H1 (cell line): ENCODE measurements at regions not wholly inside any gene's neighbourhood (a gene's known extent, or its start where the extent isn't known, plus 50 kb on each side); places are given as distances from the start of the nearest gene placed in this dataset.
"Not testable (repeated sequence)": the region's sequence is repeated elsewhere in the genome, so short reads cannot be mapped to it uniquely, and the experiment has no call there.

ENCODE experiments used
- CTCF ChIA-PET: fragments of 300-600 bp; sonication (Branson Sonifier 250); formaldehyde crosslinking; loops from one replicate; lab custom pipeline; 2021; ENCODE audit not compliant: partially characterized antibody; lab: Charles Lee
- POLR2A ChIA-PET: fragments of 300-600 bp; sonication (Branson Sonifier 250); formaldehyde crosslinking; loops from one replicate; lab custom pipeline; 2021; ENCODE audit warnings: inconsistent platforms; ENCODE audit not compliant: partially characterized antibody; lab: Charles Lee
- DNase-seq, 2 experiments: peaks; one replicate each; pipeline versions ENCODE4 v3.0.0 to v3.0.0-alpha.2; 2010 to 2022; ENCODE audit warnings: low spot score in 2 of 2, low read depth in 1 of 2, mixed read lengths in 1 of 2
- FAIRE-seq: peaks from 2 replicates; lab custom pipeline; 2011; peaks lifted over from hg19 to GRCh38; lab: Jason Lieb, UNC
- H2AFZ ChIP-seq: 2 replicates; pipeline ENCODE4 v1.8.1; 2012; ENCODE audit warnings: low read length, inconsistent platforms
- H2AK5ac ChIP-seq: 2 replicates; pipeline ENCODE4 v1.6.1; 2013; ENCODE audit warnings: low read depth, low read length
- H2BK120ac ChIP-seq: replicated peaks from 2 replicates; pipeline ENCODE3; 2013; ENCODE audit warnings: low read depth, low read length, inconsistent platforms
- H2BK12ac ChIP-seq: 2 replicates; pipeline ENCODE4 v1.6.1; 2013; ENCODE audit warnings: low read depth, low read length
- H2BK15ac ChIP-seq: 2 replicates; pipeline ENCODE4 v1.6.1; 2013; ENCODE audit warnings: low read length
- H2BK20ac ChIP-seq: 2 replicates; pipeline ENCODE4 v1.6.1; 2013; ENCODE audit warnings: low read length
- H2BK5ac ChIP-seq: 2 replicates; pipeline ENCODE4 v1.6.1; 2013; ENCODE audit warnings: low read depth, low read length
- H3K14ac ChIP-seq: 2 replicates; pipeline ENCODE4 v1.6.1; 2013; ENCODE audit warnings: inconsistent platforms; ENCODE audit not compliant: insufficient read length
- H3K18ac ChIP-seq: 2 replicates; pipeline ENCODE4 v1.6.1; 2013; ENCODE audit warnings: low read length; ENCODE audit errors: extremely low read depth
- H3K23ac ChIP-seq: 2 replicates; pipeline ENCODE4 v1.6.1; 2013; ENCODE audit warnings: inconsistent platforms; ENCODE audit not compliant: insufficient read length
- H3K23me2 ChIP-seq: 2 replicates; pipeline ENCODE4 v1.6.1; 2013; ENCODE audit warnings: low read depth, low read length
- H3K27ac ChIP-seq: 2 replicates; pipeline ENCODE4 v1.6.1; 2011; ENCODE audit warnings: low read depth, low read length, inconsistent platforms
- H3K27me3 ChIP-seq, 4 experiments: replicated peaks in 1 of 4; 1 replicate in 1 of 4; 2 replicates in 3 of 4; pipeline versions ENCODE4 v1.6.1 to v1.8.1; 2011 to 2013; ENCODE audit warnings: low read length in 3 of 4, mild to moderate bottlenecking in 3 of 4, inconsistent platforms in 2 of 4, mixed read lengths in 2 of 4, moderate library complexity in 1 of 4; ENCODE audit not compliant: control insufficient read depth in 3 of 4, insufficient read depth in 3 of 4; ENCODE audit errors: extremely low read depth in 1 of 4
- H3K36me3 ChIP-seq, 4 experiments: 2 replicates each; pipeline versions ENCODE4 v1.6.1 to v1.8.1; 2011 to 2013; ENCODE audit warnings: mild to moderate bottlenecking in 4 of 4, low read length in 3 of 4, moderate library complexity in 2 of 4, control low read depth in 1 of 4, inconsistent platforms in 1 of 4; ENCODE audit not compliant: insufficient read depth in 4 of 4, control insufficient read depth in 2 of 4
- H3K4ac ChIP-seq: replicated peaks from 2 replicates; pipeline ENCODE3; 2013; ENCODE audit warnings: low read length, low read depth, mixed read lengths, inconsistent platforms; ENCODE audit not compliant: insufficient read length
- H3K4me1 ChIP-seq, 4 experiments: replicated peaks in 1 of 4; 1 replicate in 1 of 4; 2 replicates in 3 of 4; pipeline versions ENCODE4 v1.6.1 to v1.8.1; 2011 to 2013; ENCODE audit warnings: low read length in 3 of 4, inconsistent platforms in 2 of 4, mixed read lengths in 1 of 4; ENCODE audit not compliant: insufficient read depth in 4 of 4, control insufficient read depth in 3 of 4
- H3K4me2 ChIP-seq, 2 experiments: 2 replicates each; pipeline versions ENCODE4 v1.6.1 to v1.8.1; 2011 to 2013; ENCODE audit warnings: low read depth in 2 of 2, low read length in 2 of 2, control low read depth in 1 of 2, inconsistent platforms in 1 of 2, mild to moderate bottlenecking in 1 of 2; ENCODE audit not compliant: insufficient read depth in 1 of 2
- H3K4me3 ChIP-seq, 4 experiments: fragments of 200-600, 300-600 bp in 1 of 4; sonication (generic), shearing (Covaris generic), sonication (Bioruptor Twin) in 1 of 4; 2 replicates each; pipeline versions ENCODE4 v1.5.1 to v1.8.1; 2011 to 2016; ENCODE audit warnings: low read length in 4 of 4, low read depth in 3 of 4, control low read depth in 2 of 4, inconsistent platforms in 2 of 4, mild to moderate bottlenecking in 2 of 4, mixed read lengths in 1 of 4, moderate library complexity in 1 of 4; ENCODE audit not compliant: insufficient read depth in 2 of 4; ENCODE audit errors: extremely low read depth in 1 of 4
- H3K56ac ChIP-seq: replicated peaks from 2 replicates; pipeline ENCODE3; 2013; ENCODE audit warnings: low read depth, mild to moderate bottlenecking, mixed read lengths, low read length, inconsistent platforms; ENCODE audit not compliant: insufficient read length
- H3K79me1 ChIP-seq: 2 replicates; pipeline ENCODE4 v1.6.1; 2013; ENCODE audit warnings: low read depth, low read length, control low read depth
- H3K79me2 ChIP-seq, 2 experiments: 2 replicates each; pipeline versions ENCODE4 v1.6.1 to v1.8.1; 2012 to 2013; ENCODE audit warnings: low read length in 2 of 2, mild to moderate bottlenecking in 2 of 2, inconsistent platforms in 1 of 2; ENCODE audit not compliant: insufficient read depth in 2 of 2, control insufficient read depth in 1 of 2
- H3K9ac ChIP-seq, 4 experiments: replicated peaks in 1 of 4; 1 replicate in 1 of 4; 2 replicates in 3 of 4; pipeline versions ENCODE4 v1.6.1 to v1.8.1; 2011 to 2013; ENCODE audit warnings: low read depth in 3 of 4, low read length in 3 of 4, control low read depth in 2 of 4, mild to moderate bottlenecking in 2 of 4, moderate library complexity in 2 of 4, inconsistent platforms in 1 of 4; ENCODE audit errors: extremely low read depth in 1 of 4
- H3K9me3 ChIP-seq, 2 experiments: 2 replicates each; pipeline versions ENCODE4 v1.6.1 to v1.8.1; 2012 to 2013; ENCODE audit warnings: mild to moderate bottlenecking in 2 of 2, moderate library complexity in 2 of 2, control low read depth in 1 of 2, inconsistent platforms in 1 of 2, low read depth in 1 of 2, low read length in 1 of 2, mixed read lengths in 1 of 2; ENCODE audit not compliant: insufficient read depth in 2 of 2
- H4K20me1 ChIP-seq, 2 experiments: replicated peaks in 1 of 2; 2 replicates each; pipeline versions ENCODE3 to v1.8.1; 2011 to 2013; ENCODE audit warnings: inconsistent platforms in 2 of 2, low read length in 2 of 2, mild to moderate bottlenecking in 1 of 2; ENCODE audit not compliant: insufficient read depth in 2 of 2, control insufficient read depth in 1 of 2
- H4K5ac ChIP-seq: 2 replicates; pipeline ENCODE4 v1.6.1; 2013; ENCODE audit warnings: low read length, low read depth, mixed read lengths, inconsistent platforms; ENCODE audit not compliant: insufficient read length
- H4K8ac ChIP-seq: 2 replicates; pipeline ENCODE4 v1.8.0; 2013; ENCODE audit warnings: mild to moderate bottlenecking, moderate library complexity, low read length, inconsistent platforms; ENCODE audit not compliant: insufficient read depth; ENCODE audit errors: extremely low read depth
- H4K91ac ChIP-seq: replicated peaks from 2 replicates; pipeline ENCODE3; 2013; ENCODE audit warnings: low read length, mixed read lengths, inconsistent platforms; ENCODE audit not compliant: insufficient read length
- WGBS, 2 experiments: shearing (Covaris generic) in 1 of 2; methylation state at CpG; one replicate each; pipeline versions ENCODE4 v1.1.6 to v1.1.7; 2013 to 2015; ENCODE audit warnings: low lambda C conversion rate in 2 of 2, mixed read lengths in 2 of 2, inconsistent platforms in 1 of 2, low coverage in 1 of 2, missing lambda C conversion rate in 1 of 2; ENCODE audit not compliant: insufficient replicate concordance in 2 of 2, insufficient coverage in 1 of 2, insufficient read length in 1 of 2; ENCODE audit errors: extremely low coverage in 1 of 2, missing lambda C conversion rate in 1 of 2; 5-methylcytosine and 5-hydroxymethylcytosine counted together

DNA sequence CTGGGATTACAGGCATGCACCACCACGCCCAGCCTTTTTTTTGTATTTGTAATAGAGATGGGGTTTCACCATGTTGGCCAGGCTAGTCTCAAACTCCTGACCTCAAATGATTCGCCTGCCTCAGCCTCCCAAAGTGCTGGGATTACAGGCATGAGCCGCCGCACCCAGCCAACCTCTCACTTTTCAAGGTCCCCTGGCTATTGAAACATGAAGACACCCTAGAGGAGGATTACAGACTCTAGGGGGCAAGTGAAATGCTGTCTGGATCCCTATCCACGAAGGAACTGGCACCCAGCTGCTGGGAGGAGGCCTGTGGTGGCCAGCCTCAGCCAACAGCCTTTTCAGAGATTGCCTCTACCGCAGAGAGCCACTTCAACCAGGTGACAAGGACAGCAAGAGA, 76.4 kb upstream of the UBE2E1 start:
- not testable (repeated sequence) for H3K36me3 ChIP-seq, H4K20me1 ChIP-seq, H2BK120ac ChIP-seq, H2AK5ac ChIP-seq, H2AFZ ChIP-seq, H3K9ac ChIP-seq, H2BK20ac ChIP-seq, FAIRE-seq, H3K9me3 ChIP-seq, H3K27ac ChIP-seq, H4K5ac ChIP-seq, H4K91ac ChIP-seq, H2BK5ac ChIP-seq, H3K4ac ChIP-seq, H3K14ac ChIP-seq, H3K4me1 ChIP-seq, H3K56ac ChIP-seq, H2BK12ac ChIP-seq, H3K18ac ChIP-seq, H3K4me3 ChIP-seq, H3K27me3 ChIP-seq, H3K4me2 ChIP-seq, H4K8ac ChIP-seq, H3K23me2 ChIP-seq, H3K23ac ChIP-seq, H3K79me1 ChIP-seq, H3K79me2 ChIP-seq
- 67% methylated on average over 6 of the region's 6 CpGs; no CpG with 5 or more reads in 1 of the 2 experiments for WGBS, 2 experiments
- ChIA-PET POLR2A (interaction anchor here (1.2 kb wide), 1 partner anchor 188 kb away, joined by 4 read pairs; the partner anchor contains the start of genes NKIRAS1 and RPL15), CTCF (interaction anchor here (0.9 to 1.4 kb wide), 5 partner anchors 14 to 32 kb away, joined by 3 to 4 read pairs (median 3); no protein-coding TSS in a partner anchor)
- DNase-seq = peak in 1 of 2 experiments; percentile 43
- H2BK15ac ChIP-seq = 0 out of 2 replicates have a peak overlapping the region, but pooled peaks have one; percentile 72
